ENCODE measurements at regions not wholly inside any gene's neighbourhood (a gene's known extent, or its start where the extent isn't known, plus 50 kb on each side); places are given as distances from the start of the nearest gene placed in this dataset.

- Histone ChIP-seq H3K36me3 (ENCODE audit: control insufficient read depth, insufficient read depth, low read length) (no peaks in the 10 kb centered on the region), H3K4me3 (ENCODE audit: low read depth, low read length) (no peak overlapping the region), H3K27me3 (ENCODE audit: control insufficient read depth, insufficient read depth, low read length) (no peaks in the 10 kb centered on the region)
- no peak for TF ChIP-seq CTCF (IDR thresholded peaks at IDR 0.05; ENCODE audit: insufficient read depth, low read length, severe bottlenecking)
- no peak for FAIRE-seq
- no peak for DNase-seq (ENCODE audit: low read depth)
These were observed 84.5 kb downstream of the BBS10 start for GRCh38 chr12:76263696-76264095.

DNA sequence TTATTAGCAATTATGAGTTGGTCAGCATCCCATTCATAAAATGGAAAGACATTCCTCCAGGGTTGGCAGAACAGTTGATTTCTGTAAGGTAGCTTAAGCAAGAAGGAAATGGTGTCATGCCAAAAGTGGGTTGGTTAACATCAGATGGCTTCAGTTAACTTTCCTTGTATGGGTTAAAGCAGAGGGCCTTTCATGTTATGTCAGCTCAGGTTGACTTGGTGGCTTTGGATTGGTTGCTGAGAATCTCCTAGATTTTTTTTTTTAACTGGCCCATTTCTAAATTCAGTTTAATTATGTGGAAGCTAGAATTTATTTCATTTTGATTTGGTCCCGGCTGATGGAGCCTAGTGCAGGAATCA is 87.8 kb downstream of the BBS10 start:
- DNase-seq (ENCODE audit: low read depth), result peak; percentile 83
- Histone ChIP-seq H3K27me3 (ENCODE audit: control insufficient read depth, insufficient read depth, low read length) (no peaks in the 10 kb centered on the region), H3K36me3 (ENCODE audit: control insufficient read depth, insufficient read depth, low read length) (no peaks in the 10 kb centered on the region), H3K4me3 (ENCODE audit: low read depth, low read length) (peak overlapping the region; percentile 16)
- no peak for TF ChIP-seq CTCF (IDR thresholded peaks at IDR 0.05; ENCODE audit: insufficient read depth, low read length, severe bottlenecking)
- no peak for FAIRE-seq

DNA sequence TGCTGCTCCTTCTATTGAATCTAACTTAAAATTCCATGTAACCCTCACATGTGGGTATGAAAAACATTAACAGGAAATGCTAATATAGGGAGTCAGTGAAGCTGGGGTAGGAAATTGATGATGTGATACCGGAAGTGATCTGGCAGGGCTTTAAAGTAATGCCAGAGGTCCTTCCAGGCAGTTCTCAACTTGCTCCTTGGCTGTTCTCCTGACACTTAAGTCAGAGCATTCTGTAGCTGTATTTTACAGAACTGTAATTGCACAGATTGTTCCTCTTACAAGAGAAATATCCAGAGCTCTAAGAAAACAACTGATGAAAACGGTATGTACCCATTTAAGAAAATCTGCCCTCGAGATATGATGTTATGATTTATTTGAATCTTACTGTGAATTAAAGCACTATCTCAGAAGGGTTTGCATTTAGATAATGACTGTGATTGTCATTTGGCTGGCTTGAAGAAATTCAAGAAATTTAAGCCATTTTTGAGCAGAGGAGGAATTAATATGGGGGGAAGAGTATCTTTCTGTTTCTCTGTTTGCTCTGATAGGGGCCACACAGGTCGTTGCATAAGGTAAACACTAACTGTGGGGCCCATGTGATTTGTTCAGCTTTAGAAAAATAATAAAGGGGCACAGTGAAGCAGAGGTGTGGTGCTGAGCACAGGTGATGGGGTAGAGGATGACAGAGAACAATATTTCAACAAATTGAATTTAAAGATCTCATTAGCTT is 88.4 kb downstream of the BBS10 start:
- Histone ChIP-seq H3K27me3 (ENCODE audit: control insufficient read depth, insufficient read depth, low read length) (no peaks in the 10 kb centered on the region), H3K36me3 (ENCODE audit: control insufficient read depth, insufficient read depth, low read length) (no peaks in the 10 kb centered on the region), H3K4me3 (ENCODE audit: low read depth, low read length) (peak overlapping the region; percentile 16)
- peak; percentile 96 for DNase-seq (ENCODE audit: low read depth)
- FAIRE-seq, result no peak
- no peak for TF ChIP-seq CTCF (IDR thresholded peaks at IDR 0.05; ENCODE audit: insufficient read depth, low read length, severe bottlenecking)

- TF ChIP-seq CTCF (IDR thresholded peaks at IDR 0.05; ENCODE audit: insufficient read depth, low read length, severe bottlenecking), result no peak
- no peaks in the 10 kb centered on the region for H3K27me3 ChIP-seq (ENCODE audit: control insufficient read depth, insufficient read depth, low read length)
- FAIRE-seq (no peak), DNase-seq (ENCODE audit: low read depth) (no peak)
- H3K4me3 ChIP-seq (ENCODE audit: low read depth, low read length), result no peak overlapping the region
- no peaks in the 10 kb centered on the region for H3K36me3 ChIP-seq (ENCODE audit: control insufficient read depth, insufficient read depth, low read length)
These were observed 89.1 kb downstream of the BBS10 start for GRCh38 chr12:76259106-76259505.

DNA sequence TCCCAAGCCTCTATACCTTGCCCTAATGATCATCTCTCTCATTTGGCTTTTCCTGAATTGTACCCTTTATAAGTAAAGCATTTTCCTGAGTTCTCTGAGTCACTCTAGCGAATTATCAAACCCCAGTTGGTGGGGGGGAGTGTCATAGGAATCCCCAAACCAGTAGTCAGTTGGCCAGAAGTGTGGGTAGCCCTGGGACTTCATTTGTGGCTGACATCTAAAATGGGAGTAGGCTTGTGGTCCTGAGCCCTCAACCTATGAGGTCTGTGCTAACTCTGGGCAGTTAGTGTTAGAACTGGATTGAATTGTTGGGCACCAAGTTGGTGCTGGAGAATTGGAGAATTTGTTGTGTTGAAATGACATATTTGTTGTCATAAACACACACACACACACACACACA is 91.3 kb downstream of the BBS10 start:
- no peak for TF ChIP-seq CTCF (IDR thresholded peaks at IDR 0.05; ENCODE audit: insufficient read depth, low read length, severe bottlenecking)
- H3K27me3 ChIP-seq (ENCODE audit: control insufficient read depth, insufficient read depth, low read length), result no peaks in the 10 kb centered on the region
- FAIRE-seq, result no peak
- no peak for DNase-seq (ENCODE audit: low read depth)
- H3K36me3 ChIP-seq (ENCODE audit: control insufficient read depth, insufficient read depth, low read length), result no peaks in the 10 kb centered on the region
- no peak overlapping the region for H3K4me3 ChIP-seq (ENCODE audit: low read depth, low read length)

DNA sequence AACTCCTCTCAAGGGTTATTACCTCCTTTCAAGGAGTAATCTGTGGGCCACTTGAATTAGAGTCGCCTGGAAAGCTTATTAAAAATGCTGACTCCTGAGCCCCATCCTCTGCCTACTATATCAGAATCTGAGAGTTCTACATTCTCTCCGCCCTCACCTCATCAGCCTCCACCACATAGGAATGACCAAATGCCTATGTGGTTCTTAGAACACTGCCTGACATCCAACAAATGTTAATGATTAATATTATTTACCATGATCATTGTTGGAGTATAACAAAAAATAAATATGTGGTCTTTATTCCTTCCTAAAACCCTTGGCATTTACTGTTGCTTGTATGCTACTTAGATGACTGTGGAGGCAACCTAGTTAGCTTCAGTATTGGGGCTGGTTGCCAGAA is 91.9 kb downstream of the BBS10 start:
- H3K36me3 ChIP-seq (ENCODE audit: control insufficient read depth, insufficient read depth, low read length), result no peaks in the 10 kb centered on the region
- no peak for TF ChIP-seq CTCF (IDR thresholded peaks at IDR 0.05; ENCODE audit: insufficient read depth, low read length, severe bottlenecking)
- H3K4me3 ChIP-seq (ENCODE audit: low read depth, low read length), result no peak overlapping the region
- FAIRE-seq, result no peak
- no peak for DNase-seq (ENCODE audit: low read depth)
- H3K27me3 ChIP-seq (ENCODE audit: control insufficient read depth, insufficient read depth, low read length), result no peaks in the 10 kb centered on the region
